Neural crest cell (in vitro differentiated cells): ENCODE measurements at regions not wholly inside any gene's neighbourhood (a gene's known extent, or its start where the extent isn't known, plus 50 kb on each side); places are given as distances from the start of the nearest gene placed in this dataset.

Source experiments
- DNase-seq: peaks from one replicate; pipeline ENCODE4 v3.0.0; 2021; ENCODE audit warnings: low read depth, mixed read lengths, low spot score
- H3K27ac Mint-ChIP-seq: one replicate; pipeline ENCODE4 v1.8.0; 2021; ENCODE audit warnings: mild to moderate bottlenecking, mixed read lengths; ENCODE audit not compliant: unreplicated experiment
- H3K27me3 Mint-ChIP-seq: 2 replicates; pipeline ENCODE4 v1.8.0; 2021; ENCODE audit warnings: low read depth, mild to moderate bottlenecking, mixed read lengths
- H3K36me3 Mint-ChIP-seq: 2 replicates; pipeline ENCODE4 v1.8.0; 2021; ENCODE audit warnings: low read depth, mild to moderate bottlenecking, mixed read lengths
- H3K4me1 Mint-ChIP-seq: 2 replicates; pipeline ENCODE4 v1.8.0; 2021; ENCODE audit warnings: mixed read lengths
- H3K4me3 Mint-ChIP-seq: one replicate; pipeline ENCODE4 v1.8.0; 2021; ENCODE audit warnings: mild to moderate bottlenecking, mixed read lengths
- H3K9me3 Mint-ChIP-seq: 2 replicates; pipeline ENCODE4 v1.8.0; 2021; ENCODE audit warnings: mixed read lengths
- CTCF ChIP-seq: fragments of 200-600 bp; sonication (generic); conservative IDR thresholded peaks from 2 replicates; pipeline ENCODE4 v1.5.0; 2021; ENCODE audit warnings: antibody characterized with exemption, mild to moderate bottlenecking

GRCh38 chr3:44077267-44077666 is 164.4 kb upstream of the TOPAZ1 start:
- Mint-ChIP-seq H3K27ac (no peak overlapping the region), H3K36me3 (no peaks in the 10 kb centered on the region), H3K27me3 (peaks cover 14% of the 10 kb centered on the region), H3K9me3 (no peaks in the 10 kb centered on the region), H3K4me1 (no peaks in the 10 kb centered on the region), H3K4me3 (no peak overlapping the region)
- no peak for DNase-seq
- peak; percentile 31 for TF ChIP-seq CTCF

- Mint-ChIP-seq H3K4me1 (no peaks in the 10 kb centered on the region), H3K36me3 (no peaks in the 10 kb centered on the region), H3K9me3 (no peaks in the 10 kb centered on the region), H3K4me3 (no peak overlapping the region), H3K27me3 (peaks cover 14% of the 10 kb centered on the region), H3K27ac (no peak overlapping the region)
- DNase-seq = no peak
- TF ChIP-seq CTCF = no peak
These were observed 162.8 kb upstream of the TOPAZ1 start for GRCh38 chr3:44078863-44079262.

GRCh38 chr3:44079916-44080315 is 161.8 kb upstream of the TOPAZ1 start:
- Mint-ChIP-seq H3K4me3 (no peak overlapping the region), H3K27me3 (peaks cover 14% of the 10 kb centered on the region), H3K27ac (no peak overlapping the region), H3K36me3 (no peaks in the 10 kb centered on the region), H3K9me3 (no peaks in the 10 kb centered on the region), H3K4me1 (no peaks in the 10 kb centered on the region)
- DNase-seq = no peak
- no peak for TF ChIP-seq CTCF

GRCh38 chr3:44080474-44081072 is 161.1 kb upstream of the TOPAZ1 start:
- TF ChIP-seq CTCF = no peak
- Mint-ChIP-seq H3K36me3 (no peaks in the 10 kb centered on the region), H3K27me3 (peaks cover 12% of the 10 kb centered on the region), H3K4me1 (no peaks in the 10 kb centered on the region), H3K27ac (peak overlapping the region; percentile 27), H3K9me3 (no peaks in the 10 kb centered on the region), H3K4me3 (no peak overlapping the region)
- DNase-seq = no peak

- Mint-ChIP-seq H3K4me1 (peaks cover 4% of the 10 kb centered on the region), H3K4me3 (no peak overlapping the region), H3K27ac (no peak overlapping the region), H3K9me3 (no peaks in the 10 kb centered on the region), H3K36me3 (no peaks in the 10 kb centered on the region), H3K27me3 (no peaks in the 10 kb centered on the region)
- no peak for DNase-seq
- no peak for TF ChIP-seq CTCF
These were observed 151.7 kb upstream of the TOPAZ1 start for GRCh38 chr3:44090036-44090435.
